ENCODE measurements at regions not wholly inside any gene's neighbourhood (a gene's known extent, or its start where the extent isn't known, plus 50 kb on each side); places are given as distances from the start of the nearest gene placed in this dataset.

- TF ChIP-seq CTCF (IDR thresholded peaks at IDR 0.05) (no peak), POLR2A (IDR thresholded peaks at IDR 0.05) (no peak), POLR2AphosphoS5 (IDR thresholded peaks at IDR 0.05) (peak in 2 of 4 donors; percentile 40 to 48)
Observed at GRCh38 chr2:41510108-41510507, 537.7 kb upstream of the PKDCC start.

Measured in sigmoid colon (tissue), 4 donors.